Ascending aorta (tissue), 2 donors: ENCODE measurements at regions not wholly inside any gene's neighbourhood (a gene's known extent, or its start where the extent isn't known, plus 50 kb on each side); places are given as distances from the start of the nearest gene placed in this dataset.

Source experiments
- DNase-seq, 2 donors: peaks; one replicate each; pipeline ENCODE4 v3.0.0-alpha.2; 2019; ENCODE audit warnings: low spot score in 2 of 2
- H3K27ac ChIP-seq, 2 donors: fragments of 200-600 bp; sonication (generic); one replicate each; pipeline ENCODE4 v1.5.1; 2016 to 2017; ENCODE audit warnings: mild to moderate bottlenecking in 1 of 2
- H3K27me3 ChIP-seq: fragments of 200-600 bp; sonication (generic); one replicate; pipeline ENCODE4 v1.5.1; 2017
- H3K36me3 ChIP-seq, 2 donors: fragments of 200-600 bp; sonication (generic); one replicate each; pipeline ENCODE4 v1.5.1; 2016
- H3K4me1 ChIP-seq, 2 donors: fragments of 200-600 bp; sonication (generic); one replicate each; pipeline ENCODE4 v1.5.1; 2016 to 2017; ENCODE audit warnings: mild to moderate bottlenecking in 1 of 2
- H3K4me3 ChIP-seq, 2 donors: fragments of 200-600 bp; sonication (generic); one replicate each; pipeline ENCODE4 v1.5.1; 2016 to 2017; ENCODE audit warnings: mild to moderate bottlenecking in 1 of 2
- H3K9me3 ChIP-seq, 2 donors: fragments of 200-600 bp; sonication (generic); one replicate each; pipeline ENCODE4 v1.5.1; 2016
- intact Hi-C: fragments of 100-400 bp; cut with DNase I; formaldehyde crosslinking; loops from one replicate; pipeline ENCODE4 v1.15.1; 2023
- TF ChIP-seq, protein P1 (sequence below), 3 experiments: fragments of 200-600 bp in 2 of 3; fragments of 450-650 bp in 1 of 3; sonication (generic) in 2 of 3; IDR thresholded peaks; one replicate each; pipeline ENCODE4 v1.5.1; 2016 to 2019; ENCODE audit warnings: antibody characterized with exemption in 3 of 3, mild to moderate bottlenecking in 1 of 3, moderate library complexity in 1 of 3

DNA sequence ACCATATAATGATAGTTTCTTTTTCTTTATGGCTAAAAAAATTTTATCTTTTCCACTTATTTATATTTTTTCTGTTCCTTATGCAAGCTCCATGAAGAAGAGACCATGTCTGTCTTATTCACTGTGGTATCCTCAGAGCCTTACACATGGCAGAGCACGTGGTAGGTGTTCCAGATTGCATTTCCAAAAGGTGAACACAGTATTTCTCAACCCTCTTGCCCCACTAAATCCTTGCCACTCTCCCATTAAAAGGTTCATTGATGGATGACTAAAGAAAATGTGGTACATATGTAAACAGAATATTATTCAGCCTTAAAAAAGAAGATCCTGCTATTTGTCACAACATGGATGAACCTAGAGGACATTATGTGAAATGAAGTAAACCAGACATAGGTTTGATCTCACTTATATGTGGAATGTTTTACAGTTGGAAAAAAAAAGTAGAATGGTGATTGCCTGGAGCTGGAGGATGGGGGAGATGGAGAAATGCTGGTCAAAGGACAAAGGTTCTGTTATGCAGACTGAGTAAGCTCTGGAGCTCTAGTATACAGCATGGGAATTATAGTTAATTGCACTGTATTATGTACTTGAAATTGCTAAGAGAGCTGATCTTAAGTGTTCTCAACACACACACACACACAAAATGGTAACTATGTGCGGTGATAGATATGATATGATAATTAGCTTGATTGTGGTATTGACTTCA lies 266.7 kb downstream of the CNTN3 start:
- Histone ChIP-seq H3K9me3 (no peaks in the 10 kb centered on the region), H3K4me1 (no peaks in the 10 kb centered on the region), H3K4me3 (no peak overlapping the region), H3K36me3 (no peaks in the 10 kb centered on the region), H3K27me3 (no peaks in the 10 kb centered on the region), H3K27ac (no peak overlapping the region)
- intact Hi-C loops = no loop called here
- TF ChIP-seq, protein P1, sequence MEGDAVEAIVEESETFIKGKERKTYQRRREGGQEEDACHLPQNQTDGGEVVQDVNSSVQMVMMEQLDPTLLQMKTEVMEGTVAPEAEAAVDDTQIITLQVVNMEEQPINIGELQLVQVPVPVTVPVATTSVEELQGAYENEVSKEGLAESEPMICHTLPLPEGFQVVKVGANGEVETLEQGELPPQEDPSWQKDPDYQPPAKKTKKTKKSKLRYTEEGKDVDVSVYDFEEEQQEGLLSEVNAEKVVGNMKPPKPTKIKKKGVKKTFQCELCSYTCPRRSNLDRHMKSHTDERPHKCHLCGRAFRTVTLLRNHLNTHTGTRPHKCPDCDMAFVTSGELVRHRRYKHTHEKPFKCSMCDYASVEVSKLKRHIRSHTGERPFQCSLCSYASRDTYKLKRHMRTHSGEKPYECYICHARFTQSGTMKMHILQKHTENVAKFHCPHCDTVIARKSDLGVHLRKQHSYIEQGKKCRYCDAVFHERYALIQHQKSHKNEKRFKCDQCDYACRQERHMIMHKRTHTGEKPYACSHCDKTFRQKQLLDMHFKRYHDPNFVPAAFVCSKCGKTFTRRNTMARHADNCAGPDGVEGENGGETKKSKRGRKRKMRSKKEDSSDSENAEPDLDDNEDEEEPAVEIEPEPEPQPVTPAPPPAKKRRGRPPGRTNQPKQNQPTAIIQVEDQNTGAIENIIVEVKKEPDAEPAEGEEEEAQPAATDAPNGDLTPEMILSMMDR (IDR thresholded peaks at IDR 0.05) = no peak
- no peak for DNase-seq

DNA sequence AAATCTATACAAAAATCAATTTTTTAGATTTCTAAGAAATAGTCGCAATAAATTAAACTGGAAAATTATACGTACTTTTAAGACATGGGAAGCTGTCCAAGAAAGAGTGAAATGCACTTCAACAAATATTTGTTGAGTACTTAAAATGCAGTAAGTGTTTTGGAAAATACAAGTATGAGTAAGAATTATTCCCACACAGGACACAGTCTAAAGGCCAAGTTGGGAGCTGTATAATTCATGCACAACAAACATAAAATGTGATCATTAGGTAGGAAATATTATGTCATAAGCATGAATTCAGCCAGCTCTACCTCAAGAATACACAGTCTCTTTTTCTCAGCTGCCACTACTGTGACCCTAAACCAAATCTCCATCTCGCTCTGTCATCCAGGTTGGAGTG lies 267.6 kb downstream of the CNTN3 start:
- Histone ChIP-seq H3K4me3 (no peak overlapping the region), H3K9me3 (no peaks in the 10 kb centered on the region), H3K4me1 (no peaks in the 10 kb centered on the region), H3K27me3 (no peaks in the 10 kb centered on the region), H3K27ac (no peak overlapping the region), H3K36me3 (no peaks in the 10 kb centered on the region)
- intact Hi-C loops = no loop called here
- TF ChIP-seq, protein P1 (IDR thresholded peaks at IDR 0.05) = no peak
- DNase-seq = no peak

DNA sequence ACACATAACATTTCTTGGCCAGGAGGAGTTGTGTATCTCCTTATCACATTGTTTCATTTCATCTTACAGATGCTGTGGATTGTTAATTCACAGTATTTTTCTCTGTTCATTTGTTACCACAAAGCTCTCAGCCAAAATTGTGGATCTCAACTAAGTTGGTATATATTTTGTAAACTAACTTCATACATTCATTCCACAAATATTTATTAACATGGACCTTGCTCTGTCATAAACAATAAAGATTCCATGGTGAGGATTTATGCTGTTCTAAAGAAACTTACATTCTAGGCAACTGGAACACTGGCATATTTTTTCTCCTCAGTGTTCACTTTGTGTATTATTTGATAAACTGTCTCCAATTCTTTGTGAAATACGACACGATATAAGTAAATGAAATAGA lies 268.8 kb downstream of the CNTN3 start:
- Histone ChIP-seq H3K36me3 (no peaks in the 10 kb centered on the region), H3K27me3 (no peaks in the 10 kb centered on the region), H3K27ac (no peak overlapping the region), H3K9me3 (no peaks in the 10 kb centered on the region), H3K4me1 (no peaks in the 10 kb centered on the region), H3K4me3 (no peak overlapping the region)
- intact Hi-C loops = no loop called here
- TF ChIP-seq, protein P1 (IDR thresholded peaks at IDR 0.05) = no peak
- DNase-seq = no peak

DNA sequence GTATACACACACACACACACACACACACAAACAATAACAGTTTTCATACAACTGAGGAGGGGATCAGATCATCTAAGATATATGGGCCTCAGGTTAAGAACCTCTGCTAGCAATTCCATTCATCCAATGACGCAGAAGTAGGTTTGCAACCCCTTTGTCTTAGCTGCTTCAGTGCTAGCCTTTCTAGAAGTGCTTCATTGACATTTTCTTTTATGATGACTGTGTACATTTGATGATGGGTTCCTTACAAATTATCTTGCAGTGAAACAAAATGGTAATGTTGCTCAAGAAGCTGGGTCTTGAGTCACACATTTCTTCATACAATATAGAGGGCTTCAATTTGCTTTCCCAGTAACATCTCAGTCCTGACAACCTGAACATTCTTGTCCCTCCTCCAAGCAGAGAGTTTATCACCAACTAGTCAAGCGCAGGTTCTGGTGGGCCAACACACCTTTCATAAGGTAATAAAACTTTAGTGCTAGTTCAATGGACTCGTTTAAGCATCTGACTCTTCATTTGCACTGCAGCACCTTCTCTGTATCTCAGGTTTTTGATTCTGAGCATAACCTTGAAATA lies 269.5 kb downstream of the CNTN3 start:
- no peaks in the 10 kb centered on the region for H3K36me3 ChIP-seq
- H3K27ac ChIP-seq = no peak overlapping the region
- intact Hi-C loops = no loop called here
- no peak overlapping the region for H3K4me3 ChIP-seq
- H3K9me3 ChIP-seq = no peaks in the 10 kb centered on the region
- TF ChIP-seq, protein P1 (IDR thresholded peaks at IDR 0.05) = no peak
- no peaks in the 10 kb centered on the region for H3K27me3 ChIP-seq
- no peaks in the 10 kb centered on the region for H3K4me1 ChIP-seq
- DNase-seq = no peak

DNA sequence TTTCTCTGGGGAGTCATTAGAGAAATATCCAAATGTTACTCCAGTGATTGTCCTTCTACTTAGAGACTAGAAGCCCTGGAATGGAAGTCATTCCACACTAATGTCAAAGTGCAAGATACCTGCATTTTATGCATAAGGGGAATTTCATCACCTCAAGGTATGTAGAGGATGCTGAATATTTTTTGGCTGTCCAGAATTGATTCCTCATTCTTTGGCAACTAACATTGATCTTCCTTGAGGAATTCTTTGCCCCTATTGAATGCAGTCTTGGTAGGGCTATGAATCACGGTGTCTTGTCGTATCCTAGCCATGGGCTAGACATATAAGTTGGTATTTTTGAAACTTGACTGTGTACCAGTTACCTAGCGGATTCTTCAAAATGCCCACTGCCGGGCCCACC lies 271.1 kb downstream of the CNTN3 start:
- no peak overlapping the region for H3K4me3 ChIP-seq
- H3K4me1 ChIP-seq = no peaks in the 10 kb centered on the region
- no peak for DNase-seq
- no peaks in the 10 kb centered on the region for H3K27me3 ChIP-seq
- H3K36me3 ChIP-seq = no peaks in the 10 kb centered on the region
- intact Hi-C loops = no loop called here
- no peaks in the 10 kb centered on the region for H3K9me3 ChIP-seq
- TF ChIP-seq, protein P1 (IDR thresholded peaks at IDR 0.05) = no peak
- no peak overlapping the region for H3K27ac ChIP-seq
